CD14-positive monocyte (primary cell): ENCODE measurements at regions not wholly inside any gene's neighbourhood (a gene's known extent, or its start where the extent isn't known, plus 50 kb on each side); places are given as distances from the start of the nearest gene placed in this dataset.

ENCODE experiments used
- DNase-seq, 3 donors: peaks; one replicate each; pipeline ENCODE4 v3.0.0-alpha.2; 2011 to 2022
- H2AFZ ChIP-seq: 2 replicates; pipeline ENCODE4 v1.6.0; 2012; ENCODE audit warnings: mild to moderate bottlenecking, low read depth, low read length, inconsistent platforms; ENCODE audit not compliant: insufficient read depth, poor library complexity, severe bottlenecking
- H3K27ac ChIP-seq, 2 donors: 1 replicate in 1 of 2; 2 replicates in 1 of 2; pipeline ENCODE4 v1.5.1; 2012 to 2013; ENCODE audit warnings: low read length in 2 of 2, control low read depth in 1 of 2, inconsistent platforms in 1 of 2, low read depth in 1 of 2, mild to moderate bottlenecking in 1 of 2
- H3K27me3 ChIP-seq, 2 donors: one replicate each; pipeline versions ENCODE4 v1.6.0 to v1.6.1; 2011 to 2013; ENCODE audit warnings: low read length in 2 of 2; ENCODE audit not compliant: control insufficient read depth in 2 of 2, insufficient read depth in 2 of 2
- H3K36me3 ChIP-seq, 2 donors: replicated peaks in 1 of 2; 1 replicate in 1 of 2; 2 replicates in 1 of 2; pipeline versions ENCODE4 v1.5.1 to v1.6.1; 2012 to 2013; ENCODE audit warnings: low read length in 2 of 2, control low read depth in 1 of 2, inconsistent platforms in 1 of 2, mild to moderate bottlenecking in 1 of 2; ENCODE audit not compliant: insufficient read depth in 2 of 2, control insufficient read depth in 1 of 2
- H3K4me1 ChIP-seq, 2 donors: 1 replicate in 1 of 2; 2 replicates in 1 of 2; pipeline versions ENCODE4 v1.5.1 to v1.6.1; 2012 to 2013; ENCODE audit warnings: low read length in 2 of 2, control low read depth in 1 of 2, inconsistent platforms in 1 of 2, mild to moderate bottlenecking in 1 of 2, moderate library complexity in 1 of 2; ENCODE audit not compliant: insufficient read depth in 2 of 2, control insufficient read depth in 1 of 2
- H3K4me2 ChIP-seq: replicated peaks from 2 replicates; pipeline ENCODE3; 2012; ENCODE audit warnings: low read length, moderate library complexity, mild to moderate bottlenecking; ENCODE audit not compliant: poor library complexity, severe bottlenecking; ENCODE audit errors: extremely low read depth
- H3K4me3 ChIP-seq, 3 experiments: fragments of 200-600 bp in 1 of 3; sonication (generic) in 1 of 3; replicated peaks in 1 of 3; 1 replicate in 2 of 3; 2 replicates in 1 of 3; pipeline ENCODE4 v1.5.1; 2011 to 2013; ENCODE audit warnings: low read length in 3 of 3, mild to moderate bottlenecking in 3 of 3, control low read depth in 2 of 3, low read depth in 2 of 3, inconsistent platforms in 1 of 3, moderate library complexity in 1 of 3
- H3K79me2 ChIP-seq: 2 replicates; pipeline ENCODE4 v1.6.0; 2012; ENCODE audit warnings: mild to moderate bottlenecking, control low read depth, inconsistent platforms, low read length, moderate library complexity; ENCODE audit not compliant: insufficient read depth
- H3K9ac ChIP-seq: 2 replicates; pipeline ENCODE4 v1.6.0; 2017; ENCODE audit warnings: low read length, mild to moderate bottlenecking; ENCODE audit not compliant: insufficient read depth, poor library complexity, severe bottlenecking
- H3K9me3 ChIP-seq, 2 donors: replicated peaks in 1 of 2; 1 replicate in 1 of 2; 2 replicates in 1 of 2; pipeline versions ENCODE4 v1.5.1 to v1.6.1; 2012 to 2013; ENCODE audit warnings: low read length in 2 of 2, control low read depth in 1 of 2; ENCODE audit not compliant: control insufficient read depth in 1 of 2, insufficient read depth in 1 of 2
- H4K20me1 ChIP-seq: 2 replicates; pipeline ENCODE4 v1.6.0; 2012; ENCODE audit warnings: mild to moderate bottlenecking, low read length, control low read depth, moderate library complexity; ENCODE audit not compliant: insufficient read depth
- H3K27ac Mint-ChIP-seq, 7 donors: one replicate each; pipeline ENCODE4 v1.8.0; 2020; ENCODE audit warnings: mild to moderate bottlenecking in 7 of 7, mixed read lengths in 7 of 7, moderate library complexity in 6 of 7, inconsistent platforms in 2 of 7
- H3K27me3 Mint-ChIP-seq, 3 donors: one replicate each; pipeline ENCODE4 v1.8.0; 2021 to 2022; ENCODE audit warnings: low read depth in 3 of 3, mild to moderate bottlenecking in 3 of 3, mixed read lengths in 3 of 3, moderate library complexity in 3 of 3, inconsistent platforms in 1 of 3
- H3K36me3 Mint-ChIP-seq, 2 donors: one replicate each; pipeline ENCODE4 v1.8.0; 2020; ENCODE audit warnings: mixed read lengths in 2 of 2, inconsistent platforms in 1 of 2, mild to moderate bottlenecking in 1 of 2
- H3K4me1 Mint-ChIP-seq: one replicate; pipeline ENCODE4 v1.8.0; 2020; ENCODE audit warnings: mild to moderate bottlenecking, mixed read lengths
- H3K4me3 Mint-ChIP-seq, 2 donors: one replicate each; pipeline ENCODE4 v1.8.0; 2020; ENCODE audit warnings: mild to moderate bottlenecking in 2 of 2, mixed read lengths in 2 of 2, moderate library complexity in 1 of 2
- H3K9me3 Mint-ChIP-seq, 7 donors: one replicate each; pipeline ENCODE4 v1.8.0; 2020 to 2022; ENCODE audit warnings: mixed read lengths in 7 of 7, mild to moderate bottlenecking in 6 of 7, moderate library complexity in 6 of 7, inconsistent platforms in 2 of 7
- WGBS: methylation state at CpG from one replicate; pipeline ENCODE4 v1.1.5; 2013; ENCODE audit warnings: missing lambda C conversion rate; ENCODE audit not compliant: insufficient coverage; 5-methylcytosine and 5-hydroxymethylcytosine counted together
- intact Hi-C, 2 donors: fragments of 100-400 bp; cut with micrococcal nuclease; formaldehyde crosslinking; loops; one replicate each; pipeline versions ENCODE4 v1.15.0 to v1.15.1; 2023
- TF ChIP-seq, protein P1 (sequence below): fragments of 200-600 bp; IDR thresholded peaks from one replicate; pipeline ENCODE4 v1.8.0; 2022; ENCODE audit warnings: antibody characterized with exemption, mild to moderate bottlenecking

DNA sequence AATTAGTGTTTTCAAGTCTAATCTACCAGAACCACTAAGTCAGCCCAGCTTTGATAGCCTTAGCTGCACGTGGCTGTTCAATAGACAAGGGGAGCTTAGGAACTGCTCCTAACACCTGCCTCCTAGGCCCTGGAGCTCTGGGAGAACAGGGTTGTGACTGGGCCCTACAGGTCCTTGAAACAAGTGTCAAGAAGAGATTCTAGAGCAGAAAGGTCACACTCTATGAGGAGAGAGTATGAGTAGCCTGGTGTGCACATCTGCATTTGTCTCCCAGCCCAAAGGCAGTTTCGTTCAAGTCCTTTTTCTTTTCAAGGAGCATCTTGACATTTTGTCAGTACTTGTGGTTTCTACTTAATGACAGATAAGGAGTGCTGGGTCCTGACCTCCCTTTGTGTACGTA, 206.1 kb downstream of the PRELID2 start:
- Histone ChIP-seq H2AFZ (no peak overlapping the region), H3K79me2 (no peaks in the 10 kb centered on the region), H3K27ac (no peak overlapping the region), H3K9ac (no peak overlapping the region), H3K27me3 (no peaks in the 10 kb centered on the region), H3K4me2 (no peak overlapping the region), H3K4me3 (no peak overlapping the region), H3K36me3 (no peaks in the 10 kb centered on the region), H3K4me1 (no peaks in the 10 kb centered on the region), H4K20me1 (no peaks in the 10 kb centered on the region), H3K9me3 (peaks cover 2 to 8% of the 10 kb centered on the region in 2 donors)
- H3K4me1 Mint-ChIP-seq: no peaks in the 10 kb centered on the region
- WGBS: no CpG with 5 or more reads among the region's 3 CpGs
- TF ChIP-seq, protein P1, sequence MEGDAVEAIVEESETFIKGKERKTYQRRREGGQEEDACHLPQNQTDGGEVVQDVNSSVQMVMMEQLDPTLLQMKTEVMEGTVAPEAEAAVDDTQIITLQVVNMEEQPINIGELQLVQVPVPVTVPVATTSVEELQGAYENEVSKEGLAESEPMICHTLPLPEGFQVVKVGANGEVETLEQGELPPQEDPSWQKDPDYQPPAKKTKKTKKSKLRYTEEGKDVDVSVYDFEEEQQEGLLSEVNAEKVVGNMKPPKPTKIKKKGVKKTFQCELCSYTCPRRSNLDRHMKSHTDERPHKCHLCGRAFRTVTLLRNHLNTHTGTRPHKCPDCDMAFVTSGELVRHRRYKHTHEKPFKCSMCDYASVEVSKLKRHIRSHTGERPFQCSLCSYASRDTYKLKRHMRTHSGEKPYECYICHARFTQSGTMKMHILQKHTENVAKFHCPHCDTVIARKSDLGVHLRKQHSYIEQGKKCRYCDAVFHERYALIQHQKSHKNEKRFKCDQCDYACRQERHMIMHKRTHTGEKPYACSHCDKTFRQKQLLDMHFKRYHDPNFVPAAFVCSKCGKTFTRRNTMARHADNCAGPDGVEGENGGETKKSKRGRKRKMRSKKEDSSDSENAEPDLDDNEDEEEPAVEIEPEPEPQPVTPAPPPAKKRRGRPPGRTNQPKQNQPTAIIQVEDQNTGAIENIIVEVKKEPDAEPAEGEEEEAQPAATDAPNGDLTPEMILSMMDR: no peak
- peaks cover 0 to 14% (median 0%) of the 10 kb centered on the region in 7 donors for H3K9me3 Mint-ChIP-seq
- intact Hi-C loops: no loop called here
- no peaks in the 10 kb centered on the region for H3K36me3 Mint-ChIP-seq
- peaks cover 0 to 2% (median 0%) of the 10 kb centered on the region in 3 donors for H3K27me3 Mint-ChIP-seq
- no peak overlapping the region for H3K4me3 Mint-ChIP-seq
- no peak overlapping the region for H3K27ac Mint-ChIP-seq
- DNase-seq: no peak

DNA sequence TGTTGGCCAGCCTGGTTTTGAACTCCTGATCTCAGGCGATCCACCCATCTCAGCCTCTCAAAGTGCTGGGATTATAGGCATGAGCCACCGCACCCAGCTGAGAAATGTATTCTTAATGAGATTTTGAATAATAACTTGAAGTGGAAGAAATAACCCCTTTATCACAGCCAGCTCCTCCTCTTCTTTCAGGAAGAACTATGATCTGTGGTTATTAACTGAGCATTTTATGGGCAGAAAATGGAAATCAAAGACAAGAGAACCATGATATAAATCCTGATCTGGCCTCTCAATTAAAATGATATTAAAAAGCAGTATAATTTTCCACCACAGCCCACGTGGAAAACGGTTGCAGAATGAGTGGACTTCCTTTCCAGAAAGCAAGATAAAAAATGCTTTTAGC, 206.6 kb downstream of the PRELID2 start:
- Mint-ChIP-seq H3K4me1 (no peaks in the 10 kb centered on the region), H3K9me3 (peaks cover 0 to 17% (median 4%) of the 10 kb centered on the region in 7 donors), H3K27me3 (peaks cover 0 to 2% (median 0%) of the 10 kb centered on the region in 3 donors), H3K27ac (no peak overlapping the region), H3K36me3 (no peaks in the 10 kb centered on the region), H3K4me3 (no peak overlapping the region)
- no peak for DNase-seq
- Histone ChIP-seq H3K9me3 (peaks cover 8 to 14% of the 10 kb centered on the region in 2 donors), H3K79me2 (no peaks in the 10 kb centered on the region), H3K4me1 (no peaks in the 10 kb centered on the region), H2AFZ (no peak overlapping the region), H3K9ac (no peak overlapping the region), H3K4me3 (no peak overlapping the region), H3K27me3 (no peaks in the 10 kb centered on the region), H3K4me2 (no peak overlapping the region), H4K20me1 (no peaks in the 10 kb centered on the region), H3K27ac (no peak overlapping the region), H3K36me3 (no peaks in the 10 kb centered on the region)
- TF ChIP-seq, protein P1: no peak
- no CpG with 5 or more reads among the region's 4 CpGs for WGBS
- intact Hi-C loops: no loop called here
